ENCODE measurements at regions not wholly inside any gene's neighbourhood (a gene's known extent, or its start where the extent isn't known, plus 50 kb on each side); places are given as distances from the start of the nearest gene placed in this dataset.

DNA sequence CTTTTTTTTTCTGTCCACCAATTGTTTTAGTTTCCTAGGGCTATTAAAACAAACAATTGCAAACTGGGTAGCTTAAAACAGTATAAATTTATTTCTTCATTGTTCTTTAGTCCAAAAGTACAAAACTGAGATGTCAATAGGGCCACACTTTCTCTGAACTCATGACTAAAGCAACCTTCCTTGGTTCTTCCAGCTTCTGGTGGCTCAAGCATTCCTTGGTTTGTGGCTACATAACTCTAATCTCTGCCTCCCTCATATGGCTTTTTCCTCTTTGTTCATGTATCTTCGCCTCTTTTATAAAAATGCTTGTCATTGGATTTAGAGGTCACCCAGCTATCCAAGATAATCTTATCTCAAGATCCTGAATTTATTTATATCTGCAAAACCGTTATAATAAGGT, 914.5 kb upstream of the EPHA6 start:
- H3K27me3 ChIP-seq = no peaks in the 10 kb centered on the region
- H3K4me1 ChIP-seq = no peaks in the 10 kb centered on the region
- H3K9me3 ChIP-seq = no peaks in the 10 kb centered on the region
- intact Hi-C loops (cut with DNase I) = no loop called here
- H3K27ac ChIP-seq (replicated peaks in 1 of 4) = no peak overlapping the region
- WGBS = 80% methylated on average over 2 of the region's 2 CpGs
- no peak overlapping the region for H3K4me3 ChIP-seq
- H3K36me3 ChIP-seq = no peaks in the 10 kb centered on the region
- no peak for TF ChIP-seq CTCF (IDR thresholded peaks at IDR 0.05)
- TF ChIP-seq POLR2AphosphoS5 (IDR thresholded peaks at IDR 0.05) = no peak
- TF ChIP-seq POLR2A (IDR thresholded peaks at IDR 0.05; ENCODE audit: low read depth) = no peak
- TF ChIP-seq EP300 (IDR thresholded peaks at IDR 0.05) = no peak
- DNase-seq (ENCODE audit: extremely low spot score) = no peak

DNA sequence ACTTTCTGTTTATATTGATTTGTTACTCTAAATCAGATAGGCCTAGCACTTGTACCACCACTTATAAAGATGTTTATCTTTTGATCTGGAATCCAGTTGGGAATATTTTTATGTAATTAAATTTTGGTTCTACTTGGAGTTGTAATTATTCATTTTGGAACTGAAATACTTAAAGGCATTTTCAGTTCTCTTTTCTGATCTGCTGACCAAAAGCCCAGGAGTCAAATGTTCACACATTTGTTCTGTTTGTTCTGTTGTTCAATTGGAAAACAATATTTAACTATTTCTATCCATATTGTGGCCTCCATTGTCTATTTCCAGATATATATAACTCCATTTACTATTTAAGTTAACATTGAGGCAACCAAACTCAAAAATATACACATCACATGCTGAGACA, 912.4 kb upstream of the EPHA6 start:
- no peaks in the 10 kb centered on the region for H3K9me3 ChIP-seq
- H3K27me3 ChIP-seq = no peaks in the 10 kb centered on the region
- H3K4me1 ChIP-seq = no peaks in the 10 kb centered on the region
- no peak overlapping the region for H3K27ac ChIP-seq (replicated peaks in 1 of 4)
- TF ChIP-seq POLR2A (IDR thresholded peaks at IDR 0.05; ENCODE audit: low read depth) (no peak), POLR2AphosphoS5 (IDR thresholded peaks at IDR 0.05) (no peak), CTCF (IDR thresholded peaks at IDR 0.05) (no peak), EP300 (IDR thresholded peaks at IDR 0.05) (no peak)
- no peak overlapping the region for H3K4me3 ChIP-seq
- DNase-seq (ENCODE audit: extremely low spot score) = no peak
- intact Hi-C loops (cut with DNase I) = no loop called here
- H3K36me3 ChIP-seq = no peaks in the 10 kb centered on the region

- TF ChIP-seq CTCF (IDR thresholded peaks at IDR 0.05) (no peak), POLR2A (IDR thresholded peaks at IDR 0.05; ENCODE audit: low read depth) (no peak), EP300 (IDR thresholded peaks at IDR 0.05) (no peak), POLR2AphosphoS5 (IDR thresholded peaks at IDR 0.05) (no peak)
- 77% methylated on average over 1 of the region's 1 CpG for WGBS
- Histone ChIP-seq H3K27ac (replicated peaks in 1 of 4) (no peak overlapping the region), H3K9me3 (no peaks in the 10 kb centered on the region), H3K27me3 (no peaks in the 10 kb centered on the region), H3K4me3 (no peak overlapping the region), H3K4me1 (no peaks in the 10 kb centered on the region), H3K36me3 (no peaks in the 10 kb centered on the region)
- DNase-seq (ENCODE audit: extremely low spot score) = no peak
- intact Hi-C loops (cut with DNase I) = no loop called here
These were observed 909.2 kb upstream of the EPHA6 start for GRCh38 chr3:95905182-95905581.

DNA sequence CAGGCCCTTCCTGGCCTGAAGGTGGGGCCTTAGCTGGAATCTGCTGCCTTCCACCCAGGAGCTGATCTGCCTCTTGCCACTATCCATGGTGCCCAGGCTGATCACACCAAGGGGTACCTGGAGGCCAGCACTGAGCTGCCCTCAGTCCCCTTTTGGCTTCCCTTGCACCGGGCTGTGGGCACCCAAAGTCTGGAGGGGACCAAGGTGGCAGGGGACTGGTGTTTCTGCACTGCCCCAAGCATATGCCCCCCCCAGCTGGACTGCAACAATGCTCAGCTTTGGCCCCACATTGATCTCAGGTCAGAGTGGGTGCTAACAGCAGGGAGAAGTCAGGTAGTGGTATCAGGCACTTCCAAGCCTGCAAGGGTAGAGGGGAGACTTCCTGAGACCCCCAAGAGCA, 902.6 kb upstream of the EPHA6 start:
- H3K27ac ChIP-seq (replicated peaks in 1 of 4) = no peak overlapping the region

More for the DNA sequence above, 902.6 kb upstream of the EPHA6 start:
- Histone ChIP-seq H3K4me3 (no peak overlapping the region), H3K4me1 (no peaks in the 10 kb centered on the region), H3K9me3 (peaks cover 0 to 5% (median 0%) of the 10 kb centered on the region in 4 donors), H3K36me3 (no peaks in the 10 kb centered on the region), H3K27me3 (no peaks in the 10 kb centered on the region)
- intact Hi-C loops (cut with DNase I) = no loop called here
- DNase-seq (ENCODE audit: extremely low spot score) = no peak
- no CpG with 5 or more reads among the region's 1 CpG for WGBS
- TF ChIP-seq POLR2AphosphoS5 (IDR thresholded peaks at IDR 0.05) (no peak), EP300 (IDR thresholded peaks at IDR 0.05) (no peak), CTCF (IDR thresholded peaks at IDR 0.05) (no peak), POLR2A (IDR thresholded peaks at IDR 0.05; ENCODE audit: low read depth) (no peak)
